ENCODE measurements at regions not wholly inside any gene's neighbourhood (a gene's known extent, or its start where the extent isn't known, plus 50 kb on each side); places are given as distances from the start of the nearest gene placed in this dataset.

GRCh38 chr11:24084956-24085355, 411.9 kb upstream of the LUZP2 start:
- H3K27ac ChIP-seq = no peak overlapping the region
- no peaks in the 10 kb centered on the region for H3K27me3 ChIP-seq
- H3K36me3 ChIP-seq = no peaks in the 10 kb centered on the region
- TF ChIP-seq CTCF (IDR thresholded peaks at IDR 0.05) (no peak), POLR2A (IDR thresholded peaks at IDR 0.05) (no peak)
- H3K4me1 ChIP-seq = no peaks in the 10 kb centered on the region
- DNase-seq = no peak
- no peak overlapping the region for H3K4me3 ChIP-seq
- no peaks in the 10 kb centered on the region for H3K9me3 ChIP-seq

DNA sequence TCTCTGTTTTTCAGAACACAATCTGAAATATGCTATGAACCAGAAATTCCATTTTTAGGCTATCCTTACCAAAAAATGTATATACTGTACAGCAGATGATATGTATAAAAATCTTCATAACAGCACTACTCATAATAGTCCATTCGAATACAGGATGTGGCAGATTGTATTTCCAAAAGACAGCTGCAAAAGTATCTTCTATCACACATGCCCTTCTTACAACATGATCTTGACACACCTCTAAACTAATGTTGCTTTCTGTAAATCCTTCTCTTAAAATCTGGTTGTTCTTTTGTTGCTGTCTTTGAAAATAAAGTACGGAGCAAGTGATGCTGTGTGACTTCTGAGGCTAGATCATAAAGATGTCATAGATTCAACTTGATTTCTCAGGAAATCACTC, 409.9 kb upstream of the LUZP2 start:
- no peak for DNase-seq
- H3K27me3 ChIP-seq = no peaks in the 10 kb centered on the region
- H3K27ac ChIP-seq = no peak overlapping the region
- H3K4me3 ChIP-seq = no peak overlapping the region
- no peaks in the 10 kb centered on the region for H3K4me1 ChIP-seq
- H3K9me3 ChIP-seq = no peaks in the 10 kb centered on the region
- TF ChIP-seq CTCF (IDR thresholded peaks at IDR 0.05) (no peak), POLR2A (IDR thresholded peaks at IDR 0.05) (no peak)
- H3K36me3 ChIP-seq = no peaks in the 10 kb centered on the region

GRCh38 chr11:24091594-24091993, 405.3 kb upstream of the LUZP2 start:
- no peak for DNase-seq
- no peak overlapping the region for H3K4me3 ChIP-seq
- no peaks in the 10 kb centered on the region for H3K27me3 ChIP-seq

GRCh38 chr11:24093375-24093774, 403.5 kb upstream of the LUZP2 start:
- no peak overlapping the region for H3K27ac ChIP-seq
- no peaks in the 10 kb centered on the region for H3K9me3 ChIP-seq
- H3K27me3 ChIP-seq = no peaks in the 10 kb centered on the region
- H3K4me1 ChIP-seq = no peaks in the 10 kb centered on the region
- no peak for DNase-seq
- no peak overlapping the region for H3K4me3 ChIP-seq
- TF ChIP-seq POLR2A (IDR thresholded peaks at IDR 0.05) = no peak
- no peak for TF ChIP-seq CTCF (IDR thresholded peaks at IDR 0.05)
- H3K36me3 ChIP-seq = no peaks in the 10 kb centered on the region

More at GRCh38 chr11:24091594-24091993, 405.3 kb upstream of the LUZP2 start:
- Histone ChIP-seq H3K9me3 (no peaks in the 10 kb centered on the region), H3K4me1 (no peaks in the 10 kb centered on the region), H3K27ac (no peak overlapping the region), H3K36me3 (no peaks in the 10 kb centered on the region)
- TF ChIP-seq CTCF (IDR thresholded peaks at IDR 0.05) (no peak), POLR2A (IDR thresholded peaks at IDR 0.05) (no peak)

DNA sequence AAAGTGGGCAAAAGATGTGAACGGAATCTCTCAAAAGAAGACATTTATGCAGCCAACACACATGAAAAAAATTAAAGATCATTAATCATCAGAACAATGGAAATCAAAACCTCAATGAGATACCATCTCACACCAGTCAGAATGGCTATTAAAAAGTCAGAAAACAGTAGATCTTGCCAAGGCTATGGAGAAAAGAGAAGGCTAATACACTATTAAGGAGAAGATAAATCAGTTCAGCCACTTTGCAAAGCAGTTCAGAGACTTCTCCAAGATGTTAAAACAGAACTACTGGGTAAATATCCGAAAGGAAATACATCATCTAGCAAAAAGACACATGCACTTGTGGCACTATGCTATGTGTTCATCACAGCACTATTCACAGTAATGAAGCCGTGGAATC, 388.2 kb upstream of the LUZP2 start:
- no peaks in the 10 kb centered on the region for H3K4me1 ChIP-seq
- TF ChIP-seq CTCF (IDR thresholded peaks at IDR 0.05) = no peak
- no peak for TF ChIP-seq POLR2A (IDR thresholded peaks at IDR 0.05)
- no peaks in the 10 kb centered on the region for H3K27me3 ChIP-seq
- no peak overlapping the region for H3K27ac ChIP-seq
- DNase-seq = no peak
- H3K36me3 ChIP-seq = no peaks in the 10 kb centered on the region
- H3K9me3 ChIP-seq = no peaks in the 10 kb centered on the region
- no peak overlapping the region for H3K4me3 ChIP-seq

GRCh38 chr11:24122291-24122690, 374.6 kb upstream of the LUZP2 start:
- no peaks in the 10 kb centered on the region for H3K4me1 ChIP-seq
- H3K4me3 ChIP-seq = no peak overlapping the region
- no peak for DNase-seq
- H3K27ac ChIP-seq = no peak overlapping the region
- H3K36me3 ChIP-seq = no peaks in the 10 kb centered on the region
- no peaks in the 10 kb centered on the region for H3K27me3 ChIP-seq
- TF ChIP-seq POLR2A (IDR thresholded peaks at IDR 0.05) (no peak), CTCF (IDR thresholded peaks at IDR 0.05) (no peak)
- no peaks in the 10 kb centered on the region for H3K9me3 ChIP-seq
